ENCODE measurements at regions not wholly inside any gene's neighbourhood (a gene's known extent, or its start where the extent isn't known, plus 50 kb on each side); places are given as distances from the start of the nearest gene placed in this dataset.
A peak's percentile ranks its signal among the peaks of the same experiment; 100 is the strongest.
"Not testable (repeated sequence)": the region's sequence is repeated elsewhere in the genome, so short reads cannot be mapped to it uniquely, and the experiment has no call there.

GRCh38 chr2:183530333-183530901, 406.2 kb downstream of the NUP35 start:
- no peak for DNase-seq (ENCODE audit: low spot score)

DNA sequence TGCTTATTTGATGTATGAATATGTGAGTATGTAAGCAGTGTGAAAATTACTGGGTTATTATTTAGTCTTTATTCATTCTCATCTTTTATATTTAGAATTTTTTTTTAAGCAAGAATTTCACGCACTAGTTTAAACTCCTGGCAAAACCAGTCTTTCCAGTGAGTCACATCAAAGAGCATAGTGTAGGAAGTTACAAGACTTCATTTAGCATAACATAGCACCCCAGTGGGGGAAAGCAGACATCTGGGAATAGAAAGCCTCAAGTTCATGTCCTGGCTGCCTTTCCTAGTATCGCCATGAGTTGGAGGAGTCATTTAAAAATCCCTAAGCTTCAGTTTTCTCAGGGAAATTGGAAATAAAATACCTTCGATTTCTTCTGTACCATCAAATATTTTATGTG, 408.3 kb downstream of the NUP35 start:
- peak; percentile 6 for DNase-seq (ENCODE audit: low spot score)

DNA sequence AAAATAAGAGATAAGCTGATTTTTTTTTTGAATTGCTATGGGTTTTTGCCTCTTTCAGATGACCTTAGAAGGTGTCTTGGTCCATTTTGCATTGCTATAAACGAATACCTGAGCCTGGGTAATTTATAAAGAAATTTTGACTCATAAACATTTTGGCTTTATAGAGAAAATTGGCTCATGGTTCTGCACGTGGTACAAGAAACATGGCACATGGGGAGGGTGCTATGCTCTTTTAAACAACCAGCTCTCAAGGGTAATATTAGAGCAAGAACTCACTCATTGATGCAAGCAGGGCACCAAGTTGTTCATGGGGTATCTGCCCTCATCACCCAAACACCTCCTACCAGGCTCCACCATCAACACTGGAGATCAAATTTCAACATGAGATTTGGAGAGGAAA, 408.8 kb downstream of the NUP35 start:
- DNase-seq (ENCODE audit: low spot score) = no peak

- DNase-seq (ENCODE audit: low spot score) = no peak
Measured at GRCh38 chr2:183536290-183536689, 412.0 kb downstream of the NUP35 start.

DNA sequence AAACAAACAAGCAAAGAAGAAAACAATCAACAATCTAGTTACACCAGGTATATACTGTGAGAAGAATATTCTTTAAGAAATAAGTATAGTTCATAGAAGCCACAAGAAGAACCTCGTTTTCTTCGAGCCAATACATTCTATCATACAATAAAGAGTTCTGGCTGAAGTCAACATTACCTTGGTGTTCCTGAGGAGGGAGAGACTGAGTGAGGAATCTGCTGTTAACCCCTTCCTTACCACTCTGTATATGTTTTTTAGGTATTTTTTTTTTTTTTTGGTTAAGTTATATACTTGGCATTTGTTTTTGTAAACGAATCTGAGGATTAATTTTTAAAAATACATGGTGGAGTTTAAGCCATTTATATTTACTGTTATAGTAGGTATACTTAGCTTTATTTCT, 412.5 kb downstream of the NUP35 start:
- no peak for DNase-seq (ENCODE audit: low spot score)

DNA sequence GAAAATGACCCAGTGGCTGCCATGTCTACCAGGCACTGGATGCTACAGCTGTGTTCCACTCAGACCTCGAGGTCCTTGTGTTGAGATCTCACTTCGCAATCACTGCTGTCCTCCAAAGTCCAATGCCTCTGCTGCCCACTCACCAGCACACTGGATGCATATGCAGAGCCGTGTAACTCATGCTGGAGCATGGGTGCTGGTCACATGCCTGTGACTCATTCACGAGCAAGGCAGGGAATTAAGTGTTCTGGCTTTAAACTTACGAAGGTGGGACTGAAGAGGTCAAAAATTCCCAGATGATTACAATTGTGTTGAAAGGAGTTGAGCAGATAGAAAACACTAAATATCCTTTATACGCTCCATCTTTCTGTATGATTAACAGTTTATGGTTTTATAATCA, 417.5 kb downstream of the NUP35 start:
- peak; percentile 11 for DNase-seq (ENCODE audit: low spot score)

GRCh38 chr2:183542606-183543005, 418.4 kb downstream of the NUP35 start:
- no peak for DNase-seq (ENCODE audit: low spot score)

GRCh38 chr2:183543222-183543621, 419.0 kb downstream of the NUP35 start:
- DNase-seq (ENCODE audit: low spot score) = no peak

- no peak for DNase-seq (ENCODE audit: low spot score)
Measured at GRCh38 chr2:183543731-183544130, 419.5 kb downstream of the NUP35 start.

DNA sequence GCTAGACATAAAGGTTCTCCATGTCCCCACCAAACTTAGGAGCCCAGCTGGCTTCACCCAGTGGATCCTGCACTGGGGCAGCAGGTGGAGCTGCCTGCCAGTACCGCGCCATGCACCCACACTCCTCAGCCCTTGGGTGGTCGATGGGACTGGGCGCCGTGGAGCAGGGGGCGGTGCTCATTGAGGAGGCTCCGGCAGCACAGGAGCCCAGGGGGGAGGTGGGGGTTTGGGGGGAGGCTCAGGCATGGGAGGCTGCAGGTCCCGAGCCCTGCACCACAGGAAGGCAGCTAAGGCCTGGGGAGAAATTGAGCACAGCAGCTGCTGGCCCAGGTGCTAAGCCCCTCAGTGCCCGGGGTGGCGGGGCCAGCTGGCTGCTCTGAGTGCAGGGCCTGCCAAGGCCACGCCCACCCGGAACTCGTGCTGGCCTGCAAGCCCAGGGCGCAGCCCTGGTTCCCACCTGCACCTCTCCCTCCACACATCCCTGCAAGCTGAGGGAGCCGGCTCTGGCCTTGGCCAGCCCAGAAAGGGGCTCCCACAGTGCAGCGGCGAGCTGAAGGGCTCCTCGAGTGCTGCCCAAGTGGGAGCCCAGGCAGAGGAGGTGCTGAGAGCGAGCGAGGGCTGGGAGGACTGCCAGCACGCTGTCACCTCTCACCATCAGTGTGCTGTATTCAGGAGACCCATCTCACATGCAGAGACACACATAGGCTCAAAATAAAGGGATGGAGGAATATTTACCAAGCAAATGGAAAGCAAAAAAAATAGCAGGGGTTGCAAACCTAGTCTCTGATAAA, 422.5 kb downstream of the NUP35 start:
- not testable (repeated sequence) for DNase-seq (ENCODE audit: low spot score)

GRCh38 chr2:183552716-183553115, 428.5 kb downstream of the NUP35 start:
- no peak for DNase-seq (ENCODE audit: low spot score)

DNA sequence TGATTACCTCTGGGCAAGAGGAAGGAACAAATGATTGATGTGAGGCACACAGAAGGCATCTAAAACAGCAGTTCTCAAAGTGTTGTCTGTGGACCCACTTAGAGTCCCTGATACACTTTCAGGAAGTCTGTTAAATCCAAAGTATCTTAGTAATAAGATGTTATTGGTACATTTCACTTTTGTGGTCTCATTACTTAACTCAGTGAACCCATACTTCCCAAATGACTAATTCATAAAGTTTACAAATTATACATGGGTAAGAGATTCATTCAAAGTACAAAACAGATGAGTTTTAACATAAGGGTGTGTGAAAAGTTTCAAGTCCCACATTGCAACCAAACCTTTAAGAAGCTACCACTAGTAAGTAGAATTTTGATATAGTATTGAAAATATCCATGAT, 440.5 kb downstream of the NUP35 start:
- no peak for DNase-seq (ENCODE audit: low spot score)

DNA sequence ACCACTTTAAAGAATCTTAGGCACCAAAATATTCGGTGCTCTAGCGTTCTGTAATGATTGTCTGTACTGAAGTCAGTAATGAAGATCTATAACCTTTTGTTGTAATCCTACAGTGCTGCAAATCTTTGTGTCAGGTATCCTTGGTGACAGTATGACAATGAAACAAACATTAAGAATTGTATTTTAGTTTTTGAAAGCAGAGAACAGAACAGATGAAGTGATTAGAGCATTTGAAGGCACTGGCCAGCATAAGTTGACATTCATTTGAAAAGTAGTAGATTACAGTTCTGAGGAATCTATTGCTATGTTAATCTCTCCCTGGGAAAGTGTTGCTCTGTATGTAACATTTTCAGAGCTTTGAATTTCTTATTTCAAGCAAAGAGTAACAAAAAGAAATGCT, 451.2 kb downstream of the NUP35 start:
- no peak for DNase-seq (ENCODE audit: low spot score)

DNA sequence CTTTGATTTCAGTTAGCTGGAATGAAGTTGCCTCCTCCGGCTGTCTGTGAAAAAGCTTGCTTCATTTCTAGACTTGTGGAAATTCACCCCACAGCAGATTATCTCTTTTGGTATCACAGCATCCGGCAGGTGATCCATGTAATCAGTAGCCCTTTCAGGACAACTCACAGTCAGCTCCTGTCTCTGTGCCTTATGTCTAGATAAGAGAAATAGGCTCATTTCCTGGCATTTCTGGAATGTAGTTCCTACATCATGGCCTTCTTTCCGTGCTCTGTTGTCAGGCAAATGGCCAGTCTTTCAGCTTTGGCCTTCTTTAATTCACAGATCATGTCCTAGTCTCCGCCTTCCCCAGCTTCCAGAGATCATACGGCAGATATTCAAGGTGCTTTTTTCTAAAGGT, 455.4 kb downstream of the NUP35 start:
- DNase-seq (ENCODE audit: low spot score) = no peak

GRCh38 chr2:183592271-183592670, 468.0 kb downstream of the NUP35 start:
- DNase-seq (ENCODE audit: low spot score) = peak; percentile 23

DNA sequence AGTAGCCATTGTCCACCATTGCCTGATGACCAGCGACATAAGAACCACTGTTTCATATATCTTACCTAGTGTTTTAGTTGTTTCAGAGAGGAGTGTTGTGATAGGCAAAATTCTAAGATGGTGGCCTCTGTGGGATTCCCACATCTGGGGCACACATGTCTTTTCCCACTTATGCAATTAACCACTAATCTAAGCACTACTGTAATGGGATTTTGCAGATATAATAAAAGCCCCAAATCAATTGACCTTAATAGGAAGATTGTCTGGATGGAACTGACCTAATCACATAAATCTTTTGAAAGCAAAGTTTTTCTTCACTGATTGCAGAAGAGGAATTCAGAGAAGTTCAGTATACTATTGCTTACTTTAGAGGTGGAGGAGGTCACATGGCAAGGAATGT, 469.9 kb downstream of the NUP35 start:
- no peak for DNase-seq (ENCODE audit: low spot score)

- DNase-seq (ENCODE audit: low spot score) = no peak
Measured at GRCh38 chr2:183597841-183598240, 473.6 kb downstream of the NUP35 start.

GRCh38 chr2:183604065-183604464, 479.8 kb downstream of the NUP35 start:
- DNase-seq (ENCODE audit: low spot score) = no peak

GRCh38 chr2:183605440-183605839, 481.2 kb downstream of the NUP35 start:
- no peak for DNase-seq (ENCODE audit: low spot score)

GRCh38 chr2:183606022-183606717, 481.9 kb downstream of the NUP35 start:
- no peak for DNase-seq (ENCODE audit: low spot score)

DNA sequence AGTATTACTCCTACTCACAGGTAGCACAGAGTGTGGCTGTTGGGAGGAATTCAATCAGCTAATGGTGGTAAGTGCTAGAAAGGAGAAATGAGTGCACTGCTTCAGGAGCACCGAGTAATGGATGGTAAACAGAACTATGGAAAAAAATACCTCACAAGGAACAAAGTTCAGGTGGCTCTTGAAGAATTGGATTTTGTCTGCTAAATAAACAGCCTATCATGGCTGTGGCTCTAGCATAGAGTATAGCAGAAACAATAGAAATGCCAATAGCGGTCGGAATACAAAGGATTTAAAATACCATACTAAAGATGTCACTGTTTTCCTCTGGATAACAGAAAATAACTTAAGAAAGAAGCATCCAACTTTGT, 482.5 kb downstream of the NUP35 start:
- DNase-seq (ENCODE audit: low spot score) = no peak

- no peak for DNase-seq (ENCODE audit: low spot score)
Measured at GRCh38 chr2:183607995-183608394, 483.8 kb downstream of the NUP35 start.

- DNase-seq (ENCODE audit: low spot score) = no peak
Measured at GRCh38 chr2:183608747-183609146, 484.5 kb downstream of the NUP35 start.

Measured in umbilical cord (tissue), 1 donor.